Gastrocnemius medialis (tissue), 4 donors: ENCODE measurements at regions not wholly inside any gene's neighbourhood (a gene's known extent, or its start where the extent isn't known, plus 50 kb on each side); places are given as distances from the start of the nearest gene placed in this dataset.

Experiments
- ATAC-seq, 2 donors: fragments of 150-250 bp; one replicate each; pipeline ENCODE4 v1.9.1; 2016
- DNase-seq, 2 donors: peaks; one replicate each; pipeline ENCODE4 v3.0.0-alpha.2; 2019
- H3K27ac ChIP-seq, 4 donors: fragments of 200-600 bp; sonication (generic); 1 replicate in 1 of 4; 2 replicates in 3 of 4; pipeline ENCODE4 v1.5.1; 2016 to 2018; ENCODE audit warnings: mild to moderate bottlenecking in 2 of 4, moderate library complexity in 1 of 4
- H3K27me3 ChIP-seq, 3 donors: fragments of 200-600 bp; sonication (generic) in 2 of 3; 1 replicate in 1 of 3; 2 replicates in 2 of 3; pipeline versions ENCODE4 v1.5.1 to v1.6.0; 2016 to 2019; ENCODE audit warnings: mild to moderate bottlenecking in 1 of 3, moderate library complexity in 1 of 3
- H3K36me3 ChIP-seq, 2 donors: fragments of 200-600 bp; sonication (generic) in 1 of 2; one replicate each; pipeline ENCODE4 v1.5.1; 2017 to 2018
- H3K4me1 ChIP-seq, 2 donors: fragments of 200-600 bp; sonication (generic) in 1 of 2; one replicate each; pipeline ENCODE4 v1.5.1; 2016 to 2017; ENCODE audit warnings: mild to moderate bottlenecking in 2 of 2
- H3K4me3 ChIP-seq, 4 donors: fragments of 200-600 bp; sonication (generic) in 3 of 4; 1 replicate in 1 of 4; 2 replicates in 3 of 4; pipeline ENCODE4 v1.5.1; 2016 to 2019; ENCODE audit warnings: mild to moderate bottlenecking in 2 of 4
- H3K9me3 ChIP-seq, 3 donors: fragments of 200-600 bp; sonication (generic) in 2 of 3; 1 replicate in 1 of 3; 2 replicates in 2 of 3; pipeline ENCODE4 v1.5.1; 2016 to 2019
- CTCF ChIP-seq, 5 experiments: fragments of 450-650 bp in 3 of 5; fragments of 200-600 bp in 2 of 5; sonication (generic) in 2 of 5; IDR thresholded peaks in 4 of 5; conservative IDR thresholded peaks in 1 of 5; 1 replicate in 4 of 5; 2 replicates in 1 of 5; pipeline ENCODE4 v1.5.1; 2016 to 2019; ENCODE audit warnings: antibody characterized with exemption in 5 of 5, mild to moderate bottlenecking in 3 of 5, moderate library complexity in 3 of 5
- POLR2A ChIP-seq, 2 donors: fragments of 450-650 bp; IDR thresholded peaks; one replicate each; pipeline ENCODE4 v1.6.1; 2017; ENCODE audit warnings: antibody characterized with exemption in 2 of 2, mild to moderate bottlenecking in 2 of 2, moderate library complexity in 2 of 2
- in situ Hi-C, 4 donors: fragments of 200-750 bp; cut with MboI; loops; one replicate each; pipeline versions ENCODE4 v1.15.0 to v1.8.0; 2017; ENCODE audit warnings: low sequenced_read_pairs in 4 of 4
- intact Hi-C: fragments of 100-400 bp; cut with DNase I; formaldehyde crosslinking; loops from one replicate; pipeline ENCODE4 v1.15.1; 2023; ENCODE audit warnings: low total_unique reads

- DNase-seq (no peak), ATAC-seq (no peak)
- no peak overlapping the region for H3K4me3 ChIP-seq
- H3K9me3 ChIP-seq, result no peaks in the 10 kb centered on the region
- TF ChIP-seq CTCF (IDR thresholded peaks at IDR 0.05 in 4 of 5, conservative IDR thresholded peaks at IDR 0.05 in 1 of 5), result no peak
- no peak for TF ChIP-seq POLR2A (IDR thresholded peaks at IDR 0.05)
- no peaks in the 10 kb centered on the region for H3K27me3 ChIP-seq
- intact Hi-C loops (no loop called here), in situ Hi-C loops (no loop called here)
- H3K27ac ChIP-seq, result no peak overlapping the region
- peaks cover 3 to 9% of the 10 kb centered on the region in 2 donors for H3K4me1 ChIP-seq
- H3K36me3 ChIP-seq, result no peaks in the 10 kb centered on the region
Observed at GRCh38 chr7:132041108-132041507, 484.7 kb upstream of the PODXL start.

DNA sequence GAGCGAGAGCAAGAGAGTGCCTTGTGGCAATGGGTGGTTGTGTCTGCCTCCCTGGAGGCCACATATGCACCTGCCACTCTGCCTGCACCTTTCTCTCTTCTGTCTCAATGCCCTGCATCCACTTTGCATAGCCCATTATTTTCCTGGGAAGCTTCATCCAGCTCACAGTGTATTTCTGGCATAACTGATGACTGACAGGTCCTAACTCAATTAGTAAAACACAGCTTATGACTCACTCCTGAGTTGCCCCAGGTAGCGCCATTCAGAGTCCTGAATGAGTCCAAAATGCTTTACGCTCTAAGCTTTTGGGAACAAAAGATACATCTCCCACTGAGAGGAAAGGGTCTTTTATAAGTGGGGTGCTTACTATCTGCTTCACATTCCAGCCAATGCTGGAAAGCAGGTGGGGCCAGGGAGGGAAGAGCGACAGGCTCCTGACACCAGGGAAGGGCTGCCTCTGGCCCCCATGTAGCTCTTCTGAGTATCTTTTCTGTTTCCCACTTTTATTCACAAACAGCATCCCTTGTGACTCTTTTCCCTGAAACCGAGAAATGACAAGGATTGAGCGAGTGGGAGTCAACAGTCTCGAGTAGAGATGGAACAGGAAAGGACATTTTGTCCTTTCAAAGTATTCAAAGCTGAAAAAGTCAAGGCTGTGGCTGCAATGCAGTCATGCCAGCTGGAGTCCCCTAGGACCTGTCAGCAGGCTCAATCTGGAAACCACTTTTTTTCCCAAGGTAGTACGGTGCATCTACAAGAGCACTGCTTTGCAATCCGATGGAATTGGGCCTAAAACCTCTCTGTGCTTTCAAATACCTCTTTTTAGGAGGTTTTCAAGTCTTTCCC is 479.3 kb upstream of the PODXL start:
- no peaks in the 10 kb centered on the region for H3K36me3 ChIP-seq
- H3K4me1 ChIP-seq, result peaks cover 3 to 9% of the 10 kb centered on the region in 2 donors
- no peaks in the 10 kb centered on the region for H3K27me3 ChIP-seq
- no peak overlapping the region for H3K4me3 ChIP-seq
- intact Hi-C loops, result no loop called here
- in situ Hi-C loops, result no loop called here
- ATAC-seq (peak; percentile 30 to 66), DNase-seq (peak in 1 of 2 donors; percentile 49)
- no peaks in the 10 kb centered on the region for H3K9me3 ChIP-seq
- no peak overlapping the region for H3K27ac ChIP-seq
- TF ChIP-seq POLR2A (IDR thresholded peaks at IDR 0.05), result no peak
- no peak for TF ChIP-seq CTCF (IDR thresholded peaks at IDR 0.05 in 4 of 5, conservative IDR thresholded peaks at IDR 0.05 in 1 of 5)

DNA sequence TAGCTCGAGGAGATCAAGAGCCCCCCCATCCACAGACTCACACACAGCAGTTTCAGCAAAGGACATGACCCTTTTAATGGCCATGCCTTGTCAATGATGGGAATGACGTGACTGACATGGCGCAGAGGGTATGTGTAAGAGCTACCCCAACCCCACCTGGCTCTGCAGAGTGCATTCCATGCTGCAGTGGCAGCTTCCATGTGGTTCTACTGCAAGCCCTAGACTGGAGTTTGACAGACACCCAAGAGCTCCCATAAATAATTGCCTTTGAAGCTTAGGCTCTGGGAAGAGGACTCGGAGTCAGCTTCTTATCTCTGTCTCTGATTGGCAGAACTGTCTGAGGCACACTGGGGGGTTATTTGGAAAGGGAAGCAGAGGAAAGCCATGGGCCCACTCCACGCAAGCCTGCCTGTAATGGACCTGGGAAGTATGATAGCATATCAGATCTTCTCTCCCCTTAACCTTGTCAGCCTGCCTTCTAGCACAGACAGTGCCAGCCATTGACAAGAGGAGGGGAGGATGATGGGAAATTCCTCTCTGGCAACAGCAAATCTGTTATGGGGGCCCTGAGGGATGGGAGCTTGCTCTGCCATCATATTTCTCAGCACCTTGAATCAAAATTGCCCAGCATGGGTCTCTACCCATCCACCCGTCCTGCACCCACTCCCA is 478.5 kb upstream of the PODXL start:
- Histone ChIP-seq H3K4me1 (peaks cover 3 to 9% of the 10 kb centered on the region in 2 donors), H3K9me3 (no peaks in the 10 kb centered on the region), H3K27me3 (no peaks in the 10 kb centered on the region), H3K36me3 (no peaks in the 10 kb centered on the region), H3K4me3 (no peak overlapping the region), H3K27ac (no peak overlapping the region)
- ATAC-seq, result no peak
- no peak for TF ChIP-seq CTCF (IDR thresholded peaks at IDR 0.05 in 4 of 5, conservative IDR thresholded peaks at IDR 0.05 in 1 of 5)
- no peak for TF ChIP-seq POLR2A (IDR thresholded peaks at IDR 0.05)
- intact Hi-C loops, result no loop called here
- no peak for DNase-seq
- in situ Hi-C loops, result no loop called here

GRCh38 chr7:132030883-132031282 is 474.5 kb upstream of the PODXL start:
- TF ChIP-seq POLR2A (IDR thresholded peaks at IDR 0.05) (no peak), CTCF (IDR thresholded peaks at IDR 0.05 in 4 of 5, conservative IDR thresholded peaks at IDR 0.05 in 1 of 5) (no peak)
- no peak for ATAC-seq
- H3K4me3 ChIP-seq, result no peak overlapping the region
- no peak for DNase-seq
- no peaks in the 10 kb centered on the region for H3K27me3 ChIP-seq
- intact Hi-C loops, result no loop called here
- in situ Hi-C loops, result no loop called here
- no peaks in the 10 kb centered on the region for H3K9me3 ChIP-seq
- H3K36me3 ChIP-seq, result no peaks in the 10 kb centered on the region
- no peak overlapping the region for H3K27ac ChIP-seq
- no peaks in the 10 kb centered on the region for H3K4me1 ChIP-seq
